K562 (cell line): ENCODE measurements at regions not wholly inside any gene's neighbourhood (a gene's known extent, or its start where the extent isn't known, plus 50 kb on each side); places are given as distances from the start of the nearest gene placed in this dataset.

Experiments
- ATAC-seq: fragments of 200-7000 bp; cut with Tn5 transposase; 3 replicates; pipeline ENCODE4 v1.9.1; 2020; ENCODE audit warnings: moderate library complexity
- BruUV-seq: library from RNA; stranded (reverse); fragments of 400-500 nt; replicated peaks from 2 replicates; lab custom pipeline; 2021; lab: Mats Ljungman, UMichigan
- CTCF ChIA-PET: fragments of 300-600 bp; formaldehyde crosslinking; extraction: SDS; loops from one replicate; lab custom pipeline; 2021; ENCODE audit warnings: low intra/inter-chr PET ratio; lab: Yijun Ruan, JAX
- POLR2A ChIA-PET: fragments of 300-600, 350-650 bp; sonication (Branson Sonifier 250); formaldehyde crosslinking; extraction: SDS; loops from one replicate; lab custom pipeline; 2021; ENCODE audit warnings: antibody characterized with exemption, inconsistent platforms; lab: Yijun Ruan, JAX
- DNase-seq, 4 experiments: peaks; one replicate each; pipeline versions ENCODE4 v3.0.0 to v3.0.0-alpha.2; 2011 to 2018; ENCODE audit warnings: low spot score in 3 of 4, mixed read lengths in 3 of 4; ENCODE audit errors: extremely low read depth in 1 of 4
- FAIRE-seq: peaks from 2 replicates; lab custom pipeline; 2011; peaks lifted over from hg19 to GRCh38; lab: Jason Lieb, UNC
- H2AFZ ChIP-seq: 2 replicates; pipeline ENCODE4 v1.6.0; 2011; ENCODE audit warnings: low read depth, low read length, control low read depth, inconsistent platforms
- H3K27ac ChIP-seq: fragments of 200-600 bp; 3 replicates; pipeline ENCODE4 v1.8.0; 2011; ENCODE audit warnings: low read depth, mild to moderate bottlenecking, control low read depth, inconsistent platforms, low read length, moderate library complexity, mixed read lengths; ENCODE audit errors: extremely low read depth
- H3K27me3 ChIP-seq, 2 experiments: fragments of 300-600 bp in 1 of 2; 2 replicates in 1 of 2; 3 replicates in 1 of 2; pipeline versions ENCODE4 v1.6.0 to v1.8.0; 2011; ENCODE audit warnings: inconsistent platforms in 2 of 2, low read length in 2 of 2, mild to moderate bottlenecking in 1 of 2, mixed read lengths in 1 of 2, moderate library complexity in 1 of 2; ENCODE audit not compliant: control insufficient read depth in 2 of 2, insufficient read depth in 2 of 2
- H3K36me3 ChIP-seq: fragments of 300-600 bp; 3 replicates; pipeline ENCODE4 v1.8.0; 2011; ENCODE audit warnings: mild to moderate bottlenecking, low read length, inconsistent platforms; ENCODE audit not compliant: control insufficient read depth, insufficient read depth
- H3K4me1 ChIP-seq, 2 experiments: fragments of 200-600 bp in 1 of 2; replicated peaks in 1 of 2; 2 replicates in 1 of 2; 3 replicates in 1 of 2; pipeline versions ENCODE4 v1.5.1 to v1.8.0; 2011; ENCODE audit warnings: inconsistent platforms in 2 of 2, low read length in 2 of 2, mild to moderate bottlenecking in 1 of 2, mixed read lengths in 1 of 2, moderate library complexity in 1 of 2; ENCODE audit not compliant: control insufficient read depth in 2 of 2, insufficient read depth in 2 of 2
- H3K4me2 ChIP-seq: 2 replicates; pipeline ENCODE4 v1.6.1; 2011; ENCODE audit warnings: low read length, control low read depth, inconsistent platforms, mixed read lengths; ENCODE audit not compliant: insufficient read depth
- H3K4me3 ChIP-seq: fragments of 200-600 bp; sonication (generic), shearing (Covaris generic); 2 replicates; pipeline ENCODE4 v1.5.1; 2016; ENCODE audit warnings: control low read depth, inconsistent platforms
- H3K79me2 ChIP-seq: fragments of 200-600 bp; 3 replicates; pipeline ENCODE4 v1.8.0; 2011; ENCODE audit warnings: low read length, inconsistent platforms; ENCODE audit not compliant: control insufficient read depth, insufficient read depth
- H3K9ac ChIP-seq, 2 experiments: 2 replicates each; pipeline versions ENCODE4 v1.6.0 to v1.6.1; 2011; ENCODE audit warnings: low read depth in 2 of 2, low read length in 2 of 2, control low read depth in 1 of 2, inconsistent platforms in 1 of 2, mild to moderate bottlenecking in 1 of 2, mixed read lengths in 1 of 2; ENCODE audit not compliant: insufficient read depth in 1 of 2
- H3K9me1 ChIP-seq: one replicate; pipeline ENCODE4 v1.6.0; 2011; ENCODE audit warnings: inconsistent platforms, mild to moderate bottlenecking, low read length, moderate library complexity; ENCODE audit not compliant: control insufficient read depth, insufficient read depth
- H3K9me3 ChIP-seq: replicated peaks from 2 replicates; pipeline ENCODE4 v1.5.1; 2011; ENCODE audit warnings: low read depth, low read length, inconsistent platforms; ENCODE audit not compliant: control insufficient read depth, insufficient read depth
- H4K20me1 ChIP-seq: replicated peaks from 2 replicates; pipeline ENCODE4 v1.6.1; 2011; ENCODE audit warnings: low read length, inconsistent platforms, mixed read lengths; ENCODE audit not compliant: control insufficient read depth, insufficient read depth
- ATF4 ChIP-seq: fragments of 450-650 bp; formaldehyde crosslinking; IDR thresholded peaks from 2 replicates; pipeline ENCODE4 v1.4.0; 2022; ENCODE audit warnings: mild to moderate bottlenecking, moderate library complexity
- BACH1 ChIP-seq: fragments of 200-800 bp; sonication (Bioruptor generic); IDR thresholded peaks from 2 replicates; pipeline ENCODE4 v1.6.1; 2016; ENCODE audit warnings: missing genetic modification characterization, missing compliant biosample characterization
- ETS2 ChIP-seq: IDR thresholded peaks from 2 replicates; pipeline ENCODE4 v1.6.1; 2016; ENCODE audit warnings: borderline replicate concordance, missing genetic modification characterization, mild to moderate bottlenecking, moderate library complexity, missing compliant biosample characterization; ENCODE audit not compliant: poor library complexity, severe bottlenecking
- GTF2F1 ChIP-seq: IDR thresholded peaks from 2 replicates; pipeline ENCODE4 v1.6.1; 2011; ENCODE audit warnings: low read depth, low read length, improper control_type of control experiment
- HIVEP1 ChIP-seq: fragments of 250-450 bp; sonication (Bioruptor Pico); IDR thresholded peaks from 2 replicates; pipeline ENCODE4 v1.4.0; 2020; ENCODE audit warnings: mild to moderate bottlenecking
- KLF6 ChIP-seq: fragments of 250-450 bp; sonication (Bioruptor Pico); IDR thresholded peaks from 2 replicates; pipeline ENCODE4 v1.4.0; 2020; ENCODE audit warnings: mild to moderate bottlenecking, moderate library complexity, borderline replicate concordance
- MIER1 ChIP-seq: fragments of 450-650 bp; IDR thresholded peaks from 2 replicates; pipeline ENCODE4 v1.6.1; 2016; ENCODE audit warnings: antibody characterized with exemption, mild to moderate bottlenecking, low read depth
- PURB ChIP-seq: sonication (generic); formaldehyde crosslinking; IDR thresholded peaks from 2 replicates; pipeline ENCODE4 v1.9.0; 2021; ENCODE audit warnings: low read depth, mild to moderate bottlenecking, missing genetic modification reagents
- RBM25 ChIP-seq: fragments of 200-400 bp; formaldehyde crosslinking; IDR thresholded peaks from 2 replicates; pipeline ENCODE4 v1.6.1; 2018; ENCODE audit warnings: low read length, low read depth, moderate library complexity; ENCODE audit not compliant: severe bottlenecking
- RREB1 ChIP-seq: fragments of 250-450 bp; sonication (Bioruptor Pico); IDR thresholded peaks from 2 replicates; pipeline ENCODE4 v1.4.0; 2020
- THAP7 ChIP-seq: fragments of 250-450 bp; sonication (Bioruptor Pico); IDR thresholded peaks from 2 replicates; pipeline ENCODE4 v1.5.0; 2021
- VEZF1 ChIP-seq: fragments of 200-800 bp; sonication (Bioruptor generic); IDR thresholded peaks from 2 replicates; pipeline ENCODE4 v1.6.1; 2017; ENCODE audit warnings: missing genetic modification characterization, missing compliant biosample characterization
- ZNF668 ChIP-seq: fragments of 250-450 bp; sonication (Bioruptor Pico); IDR thresholded peaks from 2 replicates; pipeline ENCODE4 v1.8.0; 2022; ENCODE audit warnings: mild to moderate bottlenecking, inconsistent platforms
- ZNF76 ChIP-seq: fragments of 250-450 bp; sonication (Bioruptor Pico); IDR thresholded peaks from 2 replicates; pipeline ENCODE4 v1.4.0; 2020; ENCODE audit warnings: mild to moderate bottlenecking, moderate library complexity, borderline replicate concordance
- WGBS: fragments of 100-300 bp; shearing (Covaris generic); methylation state at CpG from one replicate; pipeline ENCODE4 v1.1.6; 2016; ENCODE audit warnings: low coverage, mixed read lengths; ENCODE audit not compliant: insufficient coverage; ENCODE audit errors: missing lambda C conversion rate; 5-methylcytosine and 5-hydroxymethylcytosine counted together
- in situ Hi-C: fragments of 300-500 bp; cut with MboI; formaldehyde crosslinking; loops from 4 replicates; pipeline ENCODE4 v1.15.0; 2018; ENCODE audit warnings: inconsistent platforms, mixed read lengths
- intact Hi-C: fragments of 100-400 bp; cut with micrococcal nuclease; formaldehyde crosslinking; loops from 2 replicates; pipeline ENCODE4 v1.14.2; 2022

- POLR2A ChIA-PET = no interaction called here
- no peak for ATAC-seq
- in situ Hi-C loops = no loop called here
Observed at GRCh38 chr13:58792854-58793253, 1161.3 kb downstream of the PCDH17 start.

More at GRCh38 chr13:58792854-58793253, 1161.3 kb downstream of the PCDH17 start:
- intact Hi-C loops = no loop called here
- FAIRE-seq (no peak), DNase-seq (no peak)
- no peaks in the 10 kb centered on the region for H3K36me3 ChIP-seq
- no peaks in the 10 kb centered on the region for H4K20me1 ChIP-seq
- 0% methylated on average over 2 of the region's 2 CpGs for WGBS
- BruUV-seq = no TSS peak
- no peak overlapping the region for H3K4me3 ChIP-seq
- no peak overlapping the region for H2AFZ ChIP-seq
- CTCF ChIA-PET = no interaction called here
- no peak overlapping the region for H3K27ac ChIP-seq
- TF ChIP-seq ZNF668 (CRISPR knock-in tag) (no peak), KLF6 (CRISPR knock-in tag) (no peak), GTF2F1 (no peak), VEZF1 (CRISPR knock-in tag) (no peak), HIVEP1 (CRISPR knock-in tag) (no peak), RREB1 (CRISPR knock-in tag) (no peak), ZNF76 (CRISPR knock-in tag) (no peak), RBM25 (no peak), BACH1 (no peak), THAP7 (no peak), ATF4 (CRISPR knock-in tag) (no peak), MIER1 (no peak), ETS2 (tag) (no peak), PURB (CRISPR knock-in tag) (no peak)
- no peak overlapping the region for H3K4me2 ChIP-seq
- H3K27me3 ChIP-seq = no peaks in the 10 kb centered on the region
- no peaks in the 10 kb centered on the region for H3K79me2 ChIP-seq
- no peaks in the 10 kb centered on the region for H3K9me1 ChIP-seq
- H3K9me3 ChIP-seq = no peaks in the 10 kb centered on the region
- H3K4me1 ChIP-seq = no peaks in the 10 kb centered on the region
- no peak overlapping the region for H3K9ac ChIP-seq
